Spleen (tissue), 7 donors: ENCODE measurements at regions not wholly inside any gene's neighbourhood (a gene's known extent, or its start where the extent isn't known, plus 50 kb on each side); places are given as distances from the start of the nearest gene placed in this dataset.

Experiments
- CTCF ChIP-seq, 11 experiments: fragments of 200-600 bp in 7 of 11; fragments of 450-650 bp in 4 of 11; sonication (generic) in 4 of 11; IDR thresholded peaks in 8 of 11; conservative IDR thresholded peaks in 3 of 11; 1 replicate in 7 of 11; 2 replicates in 4 of 11; pipeline versions ENCODE4 v1.4.0 to v1.8.0; 2016 to 2021; ENCODE audit warnings: antibody characterized with exemption in 11 of 11, inconsistent platforms in 4 of 11, mild to moderate bottlenecking in 1 of 11
- POLR2A ChIP-seq, 3 donors: fragments of 450-650 bp; IDR thresholded peaks; one replicate each; pipeline ENCODE4 v1.5.1; 2017; ENCODE audit warnings: antibody characterized with exemption in 3 of 3, mild to moderate bottlenecking in 1 of 3
- POLR2AphosphoS5 ChIP-seq, 3 donors: sonication (generic); formaldehyde crosslinking; IDR thresholded peaks; one replicate each; pipeline ENCODE4 v1.5.1; 2017; ENCODE audit warnings: antibody characterized with exemption in 3 of 3
- donor health status: DM: no; HTN: no; CAD: no; lungs with moderate emphysema.
- donor health status: DM: no; HTN: no; CAD: no.
- donor health status: DM: no; HTN: no; CAD: no.

DNA sequence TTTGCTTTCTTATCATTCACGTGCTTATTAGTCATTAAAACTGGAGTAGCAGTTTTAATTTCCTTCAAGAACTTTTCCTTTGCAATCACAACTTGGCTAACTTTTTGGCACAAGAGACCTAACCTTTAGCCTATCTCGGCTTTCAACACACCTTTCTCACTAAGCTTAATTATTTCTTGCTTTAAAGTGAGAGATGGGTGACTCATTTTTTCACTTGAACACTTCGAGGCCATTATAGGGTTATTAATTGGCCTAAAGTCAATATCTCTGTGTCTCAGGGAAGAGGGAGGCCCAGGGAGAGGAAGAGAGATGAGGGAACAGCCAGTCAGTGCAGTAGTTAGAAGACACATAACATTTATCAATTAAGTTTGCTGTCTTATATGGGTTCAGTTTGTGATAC lies 289.8 kb downstream of the RBM43 start:
- TF ChIP-seq POLR2AphosphoS5 (IDR thresholded peaks at IDR 0.05) = no peak
- TF ChIP-seq CTCF (IDR thresholded peaks at IDR 0.05 in 8 of 11, conservative IDR thresholded peaks at IDR 0.05 in 3 of 11) = no peak
- TF ChIP-seq POLR2A (IDR thresholded peaks at IDR 0.05) = no peak
